Smooth muscle cell (in vitro differentiated cells): ENCODE measurements at regions not wholly inside any gene's neighbourhood (a gene's known extent, or its start where the extent isn't known, plus 50 kb on each side); places are given as distances from the start of the nearest gene placed in this dataset.

Experiments
- DNase-seq: peaks from one replicate; lab custom pipeline; 2025; ENCODE audit not compliant: unreplicated experiment; lab: John Stamatoyannopoulos, UW
- H2AFZ ChIP-seq: fragments of 200-600 bp; sonication (generic); 2 replicates; pipeline ENCODE4 v1.6.0; 2016; ENCODE audit warnings: antibody characterized with exemption, low read depth, mild to moderate bottlenecking
- H3F3A ChIP-seq: fragments of 200-600 bp; sonication (generic); 2 replicates; pipeline ENCODE4 v1.6.0; 2017; ENCODE audit warnings: antibody characterized with exemption, low read depth
- H3K27ac ChIP-seq: fragments of 200-600 bp; sonication (generic); 2 replicates; pipeline ENCODE4 v1.5.1; 2016; ENCODE audit warnings: low read depth, mild to moderate bottlenecking
- H3K27me3 ChIP-seq: fragments of 200-600 bp; sonication (generic); 2 replicates; pipeline ENCODE4 v1.6.1; 2016; ENCODE audit warnings: low read depth, mild to moderate bottlenecking
- H3K36me3 ChIP-seq: fragments of 200-600 bp; sonication (generic); 2 replicates; pipeline ENCODE4 v1.5.1; 2016; ENCODE audit warnings: low read depth
- H3K4me1 ChIP-seq: fragments of 200-600 bp; sonication (generic); 2 replicates; pipeline ENCODE4 v1.5.1; 2016; ENCODE audit warnings: low read depth
- H3K4me2 ChIP-seq: fragments of 200-600 bp; sonication (generic); 2 replicates; pipeline ENCODE4 v1.6.0; 2016; ENCODE audit warnings: mild to moderate bottlenecking
- H3K4me3 ChIP-seq: fragments of 200-600 bp; sonication (generic); 2 replicates; pipeline ENCODE4 v1.5.1; 2016; ENCODE audit warnings: mild to moderate bottlenecking
- H3K79me2 ChIP-seq: fragments of 200-600 bp; sonication (generic); 2 replicates; pipeline ENCODE4 v1.6.0; 2016; ENCODE audit warnings: low read depth, mild to moderate bottlenecking
- H3K9ac ChIP-seq: fragments of 200-600 bp; sonication (generic); 2 replicates; pipeline ENCODE4 v1.6.0; 2016; ENCODE audit warnings: low read depth
- H3K9me3 ChIP-seq: fragments of 200-600 bp; sonication (generic); replicated peaks from 2 replicates; pipeline ENCODE4 v1.5.1; 2016; ENCODE audit warnings: low read depth
- H4K20me1 ChIP-seq: fragments of 200-600 bp; sonication (generic); 2 replicates; pipeline ENCODE4 v1.6.0; 2016; ENCODE audit warnings: low read depth
- CTCF ChIP-seq: fragments of 200-600 bp; sonication (generic); IDR thresholded peaks from 2 replicates; pipeline ENCODE4 v1.5.1; 2017; ENCODE audit warnings: borderline replicate concordance, mild to moderate bottlenecking, antibody characterized with exemption; ENCODE audit not compliant: insufficient read depth, poor library complexity, severe bottlenecking
- WGBS: methylation state at CpG from one replicate; pipeline ENCODE4 v1.1.7; 2016; ENCODE audit warnings: low lambda C conversion rate; 5-methylcytosine and 5-hydroxymethylcytosine counted together

DNA sequence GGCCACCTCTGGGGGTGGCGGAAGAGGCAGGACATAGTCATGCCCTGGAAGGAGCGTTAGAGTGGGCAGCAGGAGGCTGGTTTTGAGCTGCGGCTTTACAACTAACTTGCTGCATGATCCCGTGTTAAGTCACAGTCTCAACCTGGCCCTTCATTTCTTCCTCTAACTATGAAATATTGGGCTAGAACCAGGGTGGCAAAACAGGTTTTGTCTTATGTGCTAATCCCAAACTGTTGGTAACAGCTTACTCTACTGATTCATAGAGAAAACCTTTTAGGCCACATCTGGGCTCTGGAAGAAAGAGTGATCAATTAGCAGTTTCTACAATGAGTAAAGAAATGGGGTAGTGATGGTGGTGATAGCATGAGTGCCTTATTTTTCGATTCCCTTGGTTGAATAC is 74.1 kb upstream of the CLINT1 start:
- no peaks in the 10 kb centered on the region for H3K27me3 ChIP-seq
- no peaks in the 10 kb centered on the region for H3K79me2 ChIP-seq
- no peaks in the 10 kb centered on the region for H3F3A ChIP-seq
- no peak overlapping the region for H3K9ac ChIP-seq
- no peak overlapping the region for H3K4me2 ChIP-seq
- no peak for TF ChIP-seq CTCF
- WGBS, result 90% methylated on average over 5 of the region's 5 CpGs
- H3K9me3 ChIP-seq, result no peaks in the 10 kb centered on the region
- H3K27ac ChIP-seq, result no peak overlapping the region
- no peaks in the 10 kb centered on the region for H3K36me3 ChIP-seq
- no peak for DNase-seq
- no peaks in the 10 kb centered on the region for H3K4me1 ChIP-seq
- no peak overlapping the region for H2AFZ ChIP-seq
- H3K4me3 ChIP-seq, result no peak overlapping the region
- no peaks in the 10 kb centered on the region for H4K20me1 ChIP-seq

GRCh38 chr5:157930710-157931109 is 71.8 kb upstream of the CLINT1 start:
- Histone ChIP-seq H3K9ac (no peak overlapping the region), H3K27me3 (peaks cover 9% of the 10 kb centered on the region), H2AFZ (no peak overlapping the region), H3K9me3 (no peaks in the 10 kb centered on the region), H3K36me3 (no peaks in the 10 kb centered on the region), H3K79me2 (no peaks in the 10 kb centered on the region), H3F3A (no peaks in the 10 kb centered on the region), H3K27ac (no peak overlapping the region), H4K20me1 (no peaks in the 10 kb centered on the region), H3K4me2 (no peak overlapping the region), H3K4me3 (no peak overlapping the region), H3K4me1 (no peaks in the 10 kb centered on the region)
- TF ChIP-seq CTCF, result no peak
- WGBS, result 95% methylated on average over 7 of the region's 7 CpGs
- no peak for DNase-seq

GRCh38 chr5:157926977-157927376 is 68.0 kb upstream of the CLINT1 start:
- WGBS, result 29% methylated on average over 4 of the region's 4 CpGs

More at GRCh38 chr5:157926977-157927376, 68.0 kb upstream of the CLINT1 start:
- Histone ChIP-seq H3K4me1 (no peaks in the 10 kb centered on the region), H3K4me2 (no peak overlapping the region), H4K20me1 (no peaks in the 10 kb centered on the region), H3K36me3 (no peaks in the 10 kb centered on the region), H3K9me3 (no peaks in the 10 kb centered on the region), H3K79me2 (no peaks in the 10 kb centered on the region), H3K4me3 (no peak overlapping the region), H3K27ac (no peak overlapping the region), H3K9ac (no peak overlapping the region), H2AFZ (no peak overlapping the region), H3K27me3 (peaks cover 9% of the 10 kb centered on the region), H3F3A (no peaks in the 10 kb centered on the region)
- DNase-seq, result no peak
- no peak for TF ChIP-seq CTCF
